ENCODE measurements at regions not wholly inside any gene's neighbourhood (a gene's known extent, or its start where the extent isn't known, plus 50 kb on each side); places are given as distances from the start of the nearest gene placed in this dataset.

DNA sequence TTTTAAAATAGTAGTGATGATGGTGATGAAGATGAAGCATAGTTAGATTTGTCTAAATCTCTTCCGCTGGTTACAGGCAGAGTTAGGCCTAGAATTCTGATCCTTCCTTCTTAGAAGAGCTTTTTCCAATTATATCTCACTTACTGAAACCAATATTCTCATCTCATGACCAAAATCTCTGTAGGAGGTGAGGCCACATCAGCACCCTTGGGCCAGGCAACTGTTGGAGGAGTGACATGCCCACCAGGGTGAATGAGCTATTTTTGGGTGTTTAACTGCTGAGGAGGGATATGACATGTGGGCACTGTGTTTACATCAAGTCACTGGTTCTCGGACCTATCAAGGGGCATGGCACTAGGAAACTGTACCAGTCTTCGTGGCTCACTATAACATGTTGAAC, 102.2 kb upstream of the SLC24A3 start:
- no peaks in the 10 kb centered on the region for H3K9me3 ChIP-seq (ENCODE audit: control insufficient read depth in 1 of 2, low read length in 2 of 2)
- H3K4me1 ChIP-seq (ENCODE audit: control insufficient read depth in 1 of 2, insufficient read depth in 2 of 2, low read length in 2 of 2) = no peaks in the 10 kb centered on the region
- H3K27ac ChIP-seq (ENCODE audit: low read depth, low read length) = no peak overlapping the region
- no peak overlapping the region for H3K4me3 ChIP-seq (ENCODE audit: low read depth in 1 of 2, low read length in 2 of 2)
- no peaks in the 10 kb centered on the region for H3K27me3 ChIP-seq (ENCODE audit: control insufficient read depth in 1 of 2, insufficient read depth in 2 of 2, low read length in 2 of 2)
- no peaks in the 10 kb centered on the region for H3K36me3 ChIP-seq (ENCODE audit: control insufficient read depth in 1 of 2, insufficient read depth in 2 of 2, low read length in 2 of 2)
- no peak overlapping the region for H3K9ac ChIP-seq (ENCODE audit: low read depth in 1 of 2, low read length in 2 of 2)

DNA sequence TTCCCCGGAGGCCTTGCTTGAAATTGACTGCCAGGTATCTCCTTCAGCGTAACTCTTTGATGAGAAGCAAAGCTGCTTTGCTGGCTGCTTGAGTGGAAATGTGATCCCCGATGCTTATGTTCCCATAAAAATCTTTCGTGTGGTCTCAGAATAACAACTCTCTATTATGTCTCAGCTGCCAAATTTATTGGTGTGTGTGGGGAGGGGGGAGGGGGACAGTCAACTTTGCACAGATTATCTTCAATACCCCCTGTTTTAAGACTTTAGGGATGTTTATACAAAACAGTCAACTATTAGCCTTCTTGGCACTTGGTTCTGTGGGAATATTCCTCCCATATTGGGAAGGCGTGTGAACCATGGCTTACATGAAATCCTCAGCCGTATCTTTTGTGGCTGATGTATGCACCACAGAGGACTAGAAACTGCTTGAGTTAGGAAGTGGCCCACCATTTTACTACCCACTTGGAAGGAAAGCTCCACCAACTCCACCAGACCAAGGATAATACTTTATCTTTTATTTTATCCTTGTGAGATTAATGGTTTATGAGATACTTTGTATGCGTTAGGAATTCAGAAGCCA, 101.5 kb upstream of the SLC24A3 start:
- Histone ChIP-seq H3K36me3 (ENCODE audit: control insufficient read depth in 1 of 2, insufficient read depth in 2 of 2, low read length in 2 of 2) (no peaks in the 10 kb centered on the region), H3K9ac (ENCODE audit: low read depth in 1 of 2, low read length in 2 of 2) (no peak overlapping the region), H3K9me3 (ENCODE audit: control insufficient read depth in 1 of 2, low read length in 2 of 2) (no peaks in the 10 kb centered on the region), H3K4me3 (ENCODE audit: low read depth in 1 of 2, low read length in 2 of 2) (no peak overlapping the region), H3K27me3 (ENCODE audit: control insufficient read depth in 1 of 2, insufficient read depth in 2 of 2, low read length in 2 of 2) (no peaks in the 10 kb centered on the region), H3K27ac (ENCODE audit: low read depth, low read length) (no peak overlapping the region), H3K4me1 (ENCODE audit: control insufficient read depth in 1 of 2, insufficient read depth in 2 of 2, low read length in 2 of 2) (no peaks in the 10 kb centered on the region)

DNA sequence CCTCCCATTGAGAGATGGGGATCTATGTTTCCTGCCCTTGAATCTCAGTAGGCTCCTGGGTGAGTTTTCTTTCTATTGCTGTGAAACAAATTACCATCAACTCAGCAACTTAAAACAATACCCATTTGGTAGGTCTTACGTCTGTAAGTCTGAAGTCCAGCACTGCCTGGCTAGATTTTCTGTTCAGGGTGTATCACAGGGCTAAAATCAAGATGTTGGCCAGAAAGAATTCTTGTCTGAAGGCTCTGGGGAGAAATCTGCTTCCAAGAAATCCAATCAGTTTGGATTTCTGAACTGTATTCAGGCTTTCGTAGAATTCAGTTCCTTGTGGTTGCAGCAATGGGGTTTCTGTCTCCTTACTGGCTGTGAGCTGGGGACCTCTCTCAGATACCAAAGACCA, 99.6 kb upstream of the SLC24A3 start:
- H3K4me1 ChIP-seq (ENCODE audit: control insufficient read depth in 1 of 2, insufficient read depth in 2 of 2, low read length in 2 of 2) = no peaks in the 10 kb centered on the region
- no peak overlapping the region for H3K27ac ChIP-seq (ENCODE audit: low read depth, low read length)
- no peaks in the 10 kb centered on the region for H3K27me3 ChIP-seq (ENCODE audit: control insufficient read depth in 1 of 2, insufficient read depth in 2 of 2, low read length in 2 of 2)
- H3K9me3 ChIP-seq (ENCODE audit: control insufficient read depth in 1 of 2, low read length in 2 of 2) = no peaks in the 10 kb centered on the region
- H3K4me3 ChIP-seq (ENCODE audit: low read depth in 1 of 2, low read length in 2 of 2) = no peak overlapping the region
- H3K36me3 ChIP-seq (ENCODE audit: control insufficient read depth in 1 of 2, insufficient read depth in 2 of 2, low read length in 2 of 2) = no peaks in the 10 kb centered on the region
- H3K9ac ChIP-seq (ENCODE audit: low read depth in 1 of 2, low read length in 2 of 2) = no peak overlapping the region

GRCh38 chr20:19113343-19113930, 99.0 kb upstream of the SLC24A3 start:
- Histone ChIP-seq H3K27me3 (ENCODE audit: control insufficient read depth in 1 of 2, insufficient read depth in 2 of 2, low read length in 2 of 2) (no peaks in the 10 kb centered on the region), H3K9ac (ENCODE audit: low read depth in 1 of 2, low read length in 2 of 2) (no peak overlapping the region), H3K4me3 (ENCODE audit: low read depth in 1 of 2, low read length in 2 of 2) (no peak overlapping the region), H3K27ac (ENCODE audit: low read depth, low read length) (no peak overlapping the region), H3K36me3 (ENCODE audit: control insufficient read depth in 1 of 2, insufficient read depth in 2 of 2, low read length in 2 of 2) (no peaks in the 10 kb centered on the region), H3K4me1 (ENCODE audit: control insufficient read depth in 1 of 2, insufficient read depth in 2 of 2, low read length in 2 of 2) (no peaks in the 10 kb centered on the region), H3K9me3 (ENCODE audit: control insufficient read depth in 1 of 2, low read length in 2 of 2) (no peaks in the 10 kb centered on the region)

DNA sequence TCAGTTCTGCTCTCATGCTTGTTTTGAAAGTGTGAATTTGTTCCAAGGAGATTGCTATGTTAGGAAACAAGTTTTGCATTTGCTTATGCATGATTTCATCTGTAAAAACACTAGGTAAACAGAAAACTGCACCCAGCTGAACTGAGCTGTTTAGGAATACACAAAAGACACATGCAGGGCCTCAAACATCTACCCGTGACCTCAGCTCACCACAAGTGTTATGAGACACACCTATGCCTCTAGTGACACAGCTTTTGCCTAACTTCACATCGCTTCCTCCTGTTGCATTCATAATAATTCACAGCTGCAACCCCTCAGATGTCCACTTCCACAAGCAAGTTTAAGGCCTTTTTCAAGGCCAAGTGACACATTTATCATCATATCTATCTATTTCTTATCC, 98.0 kb upstream of the SLC24A3 start:
- Histone ChIP-seq H3K4me1 (ENCODE audit: control insufficient read depth in 1 of 2, insufficient read depth in 2 of 2, low read length in 2 of 2) (no peaks in the 10 kb centered on the region), H3K4me3 (ENCODE audit: low read depth in 1 of 2, low read length in 2 of 2) (no peak overlapping the region), H3K27ac (ENCODE audit: low read depth, low read length) (no peak overlapping the region), H3K36me3 (ENCODE audit: control insufficient read depth in 1 of 2, insufficient read depth in 2 of 2, low read length in 2 of 2) (no peaks in the 10 kb centered on the region), H3K9ac (ENCODE audit: low read depth in 1 of 2, low read length in 2 of 2) (no peak overlapping the region), H3K27me3 (ENCODE audit: control insufficient read depth in 1 of 2, insufficient read depth in 2 of 2, low read length in 2 of 2) (no peaks in the 10 kb centered on the region), H3K9me3 (ENCODE audit: control insufficient read depth in 1 of 2, low read length in 2 of 2) (no peaks in the 10 kb centered on the region)

- no peaks in the 10 kb centered on the region for H3K36me3 ChIP-seq (ENCODE audit: control insufficient read depth in 1 of 2, insufficient read depth in 2 of 2, low read length in 2 of 2)
- no peak overlapping the region for H3K4me3 ChIP-seq (ENCODE audit: low read depth in 1 of 2, low read length in 2 of 2)
- H3K9ac ChIP-seq (ENCODE audit: low read depth in 1 of 2, low read length in 2 of 2) = no peak overlapping the region
- H3K27me3 ChIP-seq (ENCODE audit: control insufficient read depth in 1 of 2, insufficient read depth in 2 of 2, low read length in 2 of 2) = no peaks in the 10 kb centered on the region
- no peak overlapping the region for H3K27ac ChIP-seq (ENCODE audit: low read depth, low read length)
- H3K4me1 ChIP-seq (ENCODE audit: control insufficient read depth in 1 of 2, insufficient read depth in 2 of 2, low read length in 2 of 2) = peaks cover 0 to under 1% of the 10 kb centered on the region in 2 donors
- no peaks in the 10 kb centered on the region for H3K9me3 ChIP-seq (ENCODE audit: control insufficient read depth in 1 of 2, low read length in 2 of 2)
Measured at GRCh38 chr20:19115581-19115980, 96.9 kb upstream of the SLC24A3 start.

DNA sequence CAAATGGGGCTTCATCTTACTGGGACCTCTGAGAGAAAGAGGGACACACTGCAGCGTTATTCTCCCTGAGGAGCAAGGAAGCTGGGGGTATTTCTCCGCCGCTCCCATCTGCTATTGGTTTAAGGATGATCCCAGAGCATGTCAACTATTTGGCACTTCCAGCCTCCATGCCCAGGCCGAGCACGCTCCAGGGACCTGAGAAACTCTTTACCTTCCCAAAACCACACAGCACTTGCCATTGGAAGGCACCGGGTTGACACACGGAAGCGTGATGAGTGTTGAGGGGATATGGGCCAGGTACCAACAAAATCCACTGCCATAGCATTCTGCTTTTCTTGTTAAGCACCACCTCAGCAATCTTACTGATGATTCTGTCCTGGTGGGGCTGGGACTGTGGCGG, 92.4 kb upstream of the SLC24A3 start:
- no peak overlapping the region for H3K9ac ChIP-seq (ENCODE audit: low read depth in 1 of 2, low read length in 2 of 2)
- H3K27ac ChIP-seq (ENCODE audit: low read depth, low read length) = no peak overlapping the region
- peaks cover 4 to 8% of the 10 kb centered on the region in 2 donors for H3K4me1 ChIP-seq (ENCODE audit: control insufficient read depth in 1 of 2, insufficient read depth in 2 of 2, low read length in 2 of 2)
- H3K27me3 ChIP-seq (ENCODE audit: control insufficient read depth in 1 of 2, insufficient read depth in 2 of 2, low read length in 2 of 2) = no peaks in the 10 kb centered on the region
- no peaks in the 10 kb centered on the region for H3K9me3 ChIP-seq (ENCODE audit: control insufficient read depth in 1 of 2, low read length in 2 of 2)
- H3K4me3 ChIP-seq (ENCODE audit: low read depth in 1 of 2, low read length in 2 of 2) = no peak overlapping the region
- H3K36me3 ChIP-seq (ENCODE audit: control insufficient read depth in 1 of 2, insufficient read depth in 2 of 2, low read length in 2 of 2) = no peaks in the 10 kb centered on the region

GRCh38 chr20:19120569-19120968, 91.9 kb upstream of the SLC24A3 start:
- Histone ChIP-seq H3K4me1 (ENCODE audit: control insufficient read depth in 1 of 2, insufficient read depth in 2 of 2, low read length in 2 of 2) (peaks cover 4 to 8% of the 10 kb centered on the region in 2 donors), H3K27me3 (ENCODE audit: control insufficient read depth in 1 of 2, insufficient read depth in 2 of 2, low read length in 2 of 2) (no peaks in the 10 kb centered on the region), H3K9ac (ENCODE audit: low read depth in 1 of 2, low read length in 2 of 2) (no peak overlapping the region), H3K36me3 (ENCODE audit: control insufficient read depth in 1 of 2, insufficient read depth in 2 of 2, low read length in 2 of 2) (no peaks in the 10 kb centered on the region), H3K27ac (ENCODE audit: low read depth, low read length) (no peak overlapping the region), H3K9me3 (ENCODE audit: control insufficient read depth in 1 of 2, low read length in 2 of 2) (no peaks in the 10 kb centered on the region), H3K4me3 (ENCODE audit: low read depth in 1 of 2, low read length in 2 of 2) (no peak overlapping the region)

DNA sequence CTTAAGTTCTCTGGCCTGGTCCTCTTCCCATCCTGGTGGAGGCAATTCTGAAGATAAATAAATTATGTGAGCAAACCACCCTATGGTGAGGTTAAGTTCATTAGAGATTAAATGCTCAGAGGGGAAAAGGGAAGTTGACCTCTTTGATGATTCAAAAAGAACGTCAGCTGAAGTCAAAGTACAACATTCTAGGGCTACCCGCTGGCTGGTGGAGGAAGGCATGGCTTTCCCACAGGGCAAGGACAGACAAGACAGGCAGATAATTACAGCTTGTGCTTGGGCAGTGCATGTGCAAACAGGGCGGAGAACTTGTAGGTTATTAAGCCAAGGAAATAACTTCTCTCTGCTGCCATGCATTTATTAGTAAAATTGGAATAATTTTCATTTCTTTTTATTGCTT, 91.0 kb upstream of the SLC24A3 start:
- H3K27ac ChIP-seq (ENCODE audit: low read depth, low read length) = no peak overlapping the region
- no peak overlapping the region for H3K4me3 ChIP-seq (ENCODE audit: low read depth in 1 of 2, low read length in 2 of 2)
- H3K9me3 ChIP-seq (ENCODE audit: control insufficient read depth in 1 of 2, low read length in 2 of 2) = no peaks in the 10 kb centered on the region

GRCh38 chr20:19121916-19122315, 90.5 kb upstream of the SLC24A3 start:
- Histone ChIP-seq H3K4me1 (ENCODE audit: control insufficient read depth in 1 of 2, insufficient read depth in 2 of 2, low read length in 2 of 2) (peaks cover 4 to 8% of the 10 kb centered on the region in 2 donors), H3K27ac (ENCODE audit: low read depth, low read length) (no peak overlapping the region), H3K4me3 (ENCODE audit: low read depth in 1 of 2, low read length in 2 of 2) (no peak overlapping the region), H3K9ac (ENCODE audit: low read depth in 1 of 2, low read length in 2 of 2) (no peak overlapping the region), H3K9me3 (ENCODE audit: control insufficient read depth in 1 of 2, low read length in 2 of 2) (no peaks in the 10 kb centered on the region), H3K27me3 (ENCODE audit: control insufficient read depth in 1 of 2, insufficient read depth in 2 of 2, low read length in 2 of 2) (no peaks in the 10 kb centered on the region), H3K36me3 (ENCODE audit: control insufficient read depth in 1 of 2, insufficient read depth in 2 of 2, low read length in 2 of 2) (no peaks in the 10 kb centered on the region)

More for the DNA sequence above, 91.0 kb upstream of the SLC24A3 start:
- Histone ChIP-seq H3K9ac (ENCODE audit: low read depth in 1 of 2, low read length in 2 of 2) (no peak overlapping the region), H3K27me3 (ENCODE audit: control insufficient read depth in 1 of 2, insufficient read depth in 2 of 2, low read length in 2 of 2) (no peaks in the 10 kb centered on the region), H3K4me1 (ENCODE audit: control insufficient read depth in 1 of 2, insufficient read depth in 2 of 2, low read length in 2 of 2) (peaks cover 4 to 8% of the 10 kb centered on the region in 2 donors), H3K36me3 (ENCODE audit: control insufficient read depth in 1 of 2, insufficient read depth in 2 of 2, low read length in 2 of 2) (no peaks in the 10 kb centered on the region)
